Stimulated activated CD4-positive, alpha-beta T cell treated with anti-CD3 and anti-CD28 coated beads, Interleukin-2, amount 100 ng/mL, for 4 hours (primary cell): ENCODE measurements at regions not wholly inside any gene's neighbourhood (a gene's known extent, or its start where the extent isn't known, plus 50 kb on each side); places are given as distances from the start of the nearest gene placed in this dataset.
"Not testable (repeated sequence)": the region's sequence is repeated elsewhere in the genome, so short reads cannot be mapped to it uniquely, and the experiment has no call there.

Experiments used
- DNase-seq: peaks from one replicate; pipeline ENCODE4 v3.0.0-alpha.2; 2020; ENCODE audit warnings: low read depth

- DNase-seq: no peak
Observed at GRCh38 chr2:47295131-47295980, 73.8 kb upstream of the EPCAM start.

- no peak for DNase-seq
Observed at GRCh38 chr2:47293976-47294375, 75.1 kb upstream of the EPCAM start.

GRCh38 chr2:47288864-47289263 is 80.2 kb upstream of the EPCAM start:
- DNase-seq: no peak

- no peak for DNase-seq
Observed at GRCh38 chr2:47283659-47284058, 85.5 kb upstream of the EPCAM start.

GRCh38 chr2:47282621-47283272 is 86.4 kb upstream of the EPCAM start:
- DNase-seq: no peak

- not testable (repeated sequence) for DNase-seq
Observed at GRCh38 chr2:47279525-47279924, 89.6 kb upstream of the EPCAM start.

- DNase-seq: no peak
Observed at GRCh38 chr2:47277987-47278386, 91.1 kb upstream of the EPCAM start.

GRCh38 chr2:47277187-47277586 is 91.9 kb upstream of the EPCAM start:
- no peak for DNase-seq

GRCh38 chr2:47276061-47276460 is 93.0 kb upstream of the EPCAM start:
- no peak for DNase-seq

GRCh38 chr2:47274054-47274782 is 94.9 kb upstream of the EPCAM start:
- DNase-seq: no peak

- DNase-seq: no peak
Observed at GRCh38 chr2:47272905-47273758, 96.0 kb upstream of the EPCAM start.

- DNase-seq: peak; percentile 29
Observed at GRCh38 chr2:47272031-47272864, 95.9 kb upstream of the CALM2 start.

- DNase-seq: no peak
Observed at GRCh38 chr2:47271054-47272000, 95.0 kb upstream of the CALM2 start.

- DNase-seq: no peak
Observed at GRCh38 chr2:47270421-47270820, 94.1 kb upstream of the CALM2 start.

- DNase-seq: no peak
Observed at GRCh38 chr2:47269316-47270232, 93.3 kb upstream of the CALM2 start.

GRCh38 chr2:47267711-47268086 is 91.4 kb upstream of the CALM2 start:
- no peak for DNase-seq

GRCh38 chr2:47266939-47267710 is 90.8 kb upstream of the CALM2 start:
- no peak for DNase-seq

- no peak for DNase-seq
Observed at GRCh38 chr2:47265751-47266231, 89.5 kb upstream of the CALM2 start.
